Osteocyte (in vitro differentiated cells): ENCODE measurements at regions not wholly inside any gene's neighbourhood (a gene's known extent, or its start where the extent isn't known, plus 50 kb on each side); places are given as distances from the start of the nearest gene placed in this dataset.

Experiments used
- DNase-seq: peaks from one replicate; pipeline ENCODE4 v3.0.0; 2021; ENCODE audit warnings: mixed read lengths; ENCODE audit not compliant: unreplicated experiment; ENCODE audit errors: extremely low spot score
- H3K27ac Mint-ChIP-seq: one replicate; pipeline ENCODE4 v1.8.0; 2021; ENCODE audit warnings: mild to moderate bottlenecking, mixed read lengths; ENCODE audit not compliant: unreplicated experiment
- H3K27me3 Mint-ChIP-seq: one replicate; pipeline ENCODE4 v1.8.0; 2021; ENCODE audit warnings: mixed read lengths; ENCODE audit not compliant: unreplicated experiment
- H3K36me3 Mint-ChIP-seq: one replicate; pipeline ENCODE4 v1.8.0; 2021; ENCODE audit warnings: mixed read lengths; ENCODE audit not compliant: unreplicated experiment
- H3K4me1 Mint-ChIP-seq: one replicate; pipeline ENCODE4 v1.8.0; 2021; ENCODE audit warnings: mixed read lengths; ENCODE audit not compliant: unreplicated experiment
- H3K4me3 Mint-ChIP-seq: one replicate; pipeline ENCODE4 v1.8.0; 2021; ENCODE audit warnings: mild to moderate bottlenecking, moderate library complexity, mixed read lengths; ENCODE audit not compliant: unreplicated experiment
- H3K9me3 Mint-ChIP-seq: one replicate; pipeline ENCODE4 v1.8.0; 2021; ENCODE audit warnings: mixed read lengths; ENCODE audit not compliant: unreplicated experiment
- TF ChIP-seq, protein P1 (sequence below): fragments of 200-600 bp; sonication (generic); IDR thresholded peaks from 2 replicates; pipeline ENCODE4 v1.5.0; 2021; ENCODE audit warnings: antibody characterized with exemption, mild to moderate bottlenecking, moderate library complexity

DNA sequence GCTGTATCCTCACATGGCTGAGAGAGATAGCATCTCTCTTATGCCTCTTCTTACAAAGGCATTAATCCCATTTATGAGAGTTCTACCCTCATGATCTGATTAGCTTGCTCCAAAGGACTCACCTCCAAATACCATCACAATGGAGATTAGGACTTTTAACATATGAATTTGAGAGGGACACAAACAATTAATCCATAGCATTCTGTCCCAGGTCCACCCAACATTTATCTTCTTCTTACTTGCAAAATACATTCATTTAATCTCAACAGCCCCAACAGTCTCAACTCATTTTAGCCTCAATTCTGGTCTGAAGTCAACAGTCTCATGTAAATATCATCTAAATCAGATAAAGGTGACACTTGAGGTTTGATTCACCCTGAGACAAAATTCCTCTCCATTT lies 555.4 kb downstream of the RAB28 start:
- Mint-ChIP-seq H3K4me3 (no peak overlapping the region), H3K4me1 (peaks cover 48% of the 10 kb centered on the region), H3K9me3 (peaks cover 7% of the 10 kb centered on the region), H3K36me3 (peaks cover 2% of the 10 kb centered on the region), H3K27ac (no peak overlapping the region), H3K27me3 (no peaks in the 10 kb centered on the region)
- DNase-seq = no peak
- TF ChIP-seq, protein P1, sequence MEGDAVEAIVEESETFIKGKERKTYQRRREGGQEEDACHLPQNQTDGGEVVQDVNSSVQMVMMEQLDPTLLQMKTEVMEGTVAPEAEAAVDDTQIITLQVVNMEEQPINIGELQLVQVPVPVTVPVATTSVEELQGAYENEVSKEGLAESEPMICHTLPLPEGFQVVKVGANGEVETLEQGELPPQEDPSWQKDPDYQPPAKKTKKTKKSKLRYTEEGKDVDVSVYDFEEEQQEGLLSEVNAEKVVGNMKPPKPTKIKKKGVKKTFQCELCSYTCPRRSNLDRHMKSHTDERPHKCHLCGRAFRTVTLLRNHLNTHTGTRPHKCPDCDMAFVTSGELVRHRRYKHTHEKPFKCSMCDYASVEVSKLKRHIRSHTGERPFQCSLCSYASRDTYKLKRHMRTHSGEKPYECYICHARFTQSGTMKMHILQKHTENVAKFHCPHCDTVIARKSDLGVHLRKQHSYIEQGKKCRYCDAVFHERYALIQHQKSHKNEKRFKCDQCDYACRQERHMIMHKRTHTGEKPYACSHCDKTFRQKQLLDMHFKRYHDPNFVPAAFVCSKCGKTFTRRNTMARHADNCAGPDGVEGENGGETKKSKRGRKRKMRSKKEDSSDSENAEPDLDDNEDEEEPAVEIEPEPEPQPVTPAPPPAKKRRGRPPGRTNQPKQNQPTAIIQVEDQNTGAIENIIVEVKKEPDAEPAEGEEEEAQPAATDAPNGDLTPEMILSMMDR = no peak

GRCh38 chr4:12926189-12927066 lies 557.7 kb downstream of the RAB28 start:
- peaks cover 56% of the 10 kb centered on the region for H3K4me1 Mint-ChIP-seq
- peaks cover 2% of the 10 kb centered on the region for H3K36me3 Mint-ChIP-seq
- peak overlapping the region; percentile 39 for H3K4me3 Mint-ChIP-seq
- DNase-seq = no peak
- peaks cover 7% of the 10 kb centered on the region for H3K9me3 Mint-ChIP-seq
- TF ChIP-seq, protein P1 = no peak
- peak overlapping the region; percentile 91 for H3K27ac Mint-ChIP-seq
- H3K27me3 Mint-ChIP-seq = no peaks in the 10 kb centered on the region

DNA sequence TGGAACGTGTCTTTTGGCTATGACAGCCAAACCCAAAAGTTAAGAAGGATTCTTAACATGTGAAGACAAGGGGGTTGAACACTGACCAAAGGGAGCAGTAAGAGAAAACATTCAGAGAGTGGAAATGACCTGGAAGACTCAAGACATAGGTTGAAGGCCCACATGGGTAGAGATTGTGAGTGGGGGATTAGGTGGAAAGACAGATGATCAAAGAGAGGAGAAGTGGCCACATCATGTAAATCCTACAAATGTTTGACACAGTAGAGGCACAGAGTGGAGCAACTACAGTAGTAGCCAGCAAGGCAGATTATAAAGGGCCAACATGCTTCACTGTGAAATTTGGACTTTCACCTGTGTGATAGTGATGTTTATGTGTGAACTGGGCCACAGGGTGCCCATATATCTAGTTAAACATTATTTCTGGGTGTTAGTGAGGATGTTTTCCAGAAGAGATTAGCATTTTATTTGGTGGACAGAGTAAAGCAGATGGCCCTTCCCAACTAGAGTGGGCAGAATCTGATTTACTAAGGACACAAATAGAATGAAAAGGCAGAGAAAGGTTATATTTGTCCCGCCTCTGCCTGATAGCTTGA lies 559.3 kb downstream of the RAB28 start:
- DNase-seq = no peak
- TF ChIP-seq, protein P1 = no peak
- no peaks in the 10 kb centered on the region for H3K36me3 Mint-ChIP-seq

DNA sequence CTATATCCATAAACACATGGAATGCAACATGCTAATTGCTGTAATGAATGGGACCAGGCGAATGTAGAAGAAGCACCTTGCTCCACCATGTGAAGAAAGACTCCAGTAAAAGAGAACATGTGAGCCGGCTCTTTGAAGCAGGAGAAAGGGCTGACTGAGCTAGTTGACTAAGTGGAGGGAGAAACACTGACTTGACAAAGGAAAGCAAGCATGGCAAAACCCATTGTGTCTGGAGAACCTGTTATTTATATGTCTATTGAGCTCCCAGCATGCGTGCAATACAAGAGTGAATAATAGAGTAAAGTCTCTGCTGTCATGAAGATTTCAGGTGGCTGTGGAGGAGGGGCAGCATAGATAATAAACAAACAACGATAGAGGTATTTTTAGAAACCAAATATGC lies 559.9 kb downstream of the RAB28 start:
- no peaks in the 10 kb centered on the region for H3K36me3 Mint-ChIP-seq
- H3K9me3 Mint-ChIP-seq = no peaks in the 10 kb centered on the region
- no peak for DNase-seq
- H3K4me3 Mint-ChIP-seq = no peak overlapping the region
- TF ChIP-seq, protein P1 = no peak
- H3K27me3 Mint-ChIP-seq = no peaks in the 10 kb centered on the region
- H3K4me1 Mint-ChIP-seq = peaks cover 57% of the 10 kb centered on the region
- peak overlapping the region; percentile 67 for H3K27ac Mint-ChIP-seq

More for the DNA sequence above, 559.3 kb downstream of the RAB28 start:
- Mint-ChIP-seq H3K27me3 (no peaks in the 10 kb centered on the region), H3K9me3 (peaks cover 4% of the 10 kb centered on the region), H3K4me1 (peaks cover 57% of the 10 kb centered on the region), H3K4me3 (no peak overlapping the region), H3K27ac (peak overlapping the region; percentile 91)

- Mint-ChIP-seq H3K36me3 (no peaks in the 10 kb centered on the region), H3K27ac (no peak overlapping the region), H3K27me3 (no peaks in the 10 kb centered on the region), H3K4me3 (no peak overlapping the region), H3K4me1 (no peaks in the 10 kb centered on the region), H3K9me3 (peaks cover 10% of the 10 kb centered on the region)
- TF ChIP-seq, protein P1 = no peak
- no peak for DNase-seq
Observed at GRCh38 chr4:12912896-12913418, 571.2 kb downstream of the RAB28 start.
